TTC549 (cell line): ENCODE measurements at regions not wholly inside any gene's neighbourhood (a gene's known extent, or its start where the extent isn't known, plus 50 kb on each side); places are given as distances from the start of the nearest gene placed in this dataset.

Experiments
- FAIRE-seq: peaks from 2 replicates; lab custom pipeline; 2012; peaks lifted over from hg19 to GRCh38; lab: Jason Lieb, UNC

- FAIRE-seq, result no peak
Measured at GRCh38 chr4:3384391-3384770, 57.4 kb upstream of the HGFAC start.

- FAIRE-seq, result no peak
Measured at GRCh38 chr4:3384771-3385710, 56.7 kb upstream of the HGFAC start.

GRCh38 chr4:3385711-3386420 lies 55.9 kb upstream of the HGFAC start:
- no peak for FAIRE-seq

GRCh38 chr4:3386526-3386925 lies 55.2 kb upstream of the HGFAC start:
- FAIRE-seq, result no peak

- FAIRE-seq, result no peak
Measured at GRCh38 chr4:3387154-3387942, 54.4 kb upstream of the HGFAC start.

- FAIRE-seq, result no peak
Measured at GRCh38 chr4:3387943-3388361, 53.8 kb upstream of the HGFAC start.

GRCh38 chr4:3388471-3389232 lies 53.1 kb upstream of the HGFAC start:
- no peak for FAIRE-seq

- FAIRE-seq, result no peak
Measured at GRCh38 chr4:3389233-3390215, 52.2 kb upstream of the HGFAC start.

- no peak for FAIRE-seq
Measured at GRCh38 chr4:3390288-3390811, 51.4 kb upstream of the HGFAC start.

- FAIRE-seq, result no peak
Measured at GRCh38 chr4:3391422-3391821, 50.3 kb upstream of the HGFAC start.
